OCI-LY7 (cell line): ENCODE measurements at regions not wholly inside any gene's neighbourhood (a gene's known extent, or its start where the extent isn't known, plus 50 kb on each side); places are given as distances from the start of the nearest gene placed in this dataset.

Source experiments
- BruUV-seq: library from RNA; stranded (reverse); fragments of 400-500 nt; replicated peaks from 2 replicates; lab custom pipeline; 2021; lab: Mats Ljungman, UMichigan
- CTCF ChIA-PET: fragments of 300-600 bp; sonication (Branson Sonifier 250); formaldehyde crosslinking; loops from one replicate; lab custom pipeline; 2022; ENCODE audit warnings: antibody characterized with exemption; ENCODE audit not compliant: unreplicated experiment; lab: Charles Lee
- POLR2A ChIA-PET: fragments of 300-600 bp; sonication (Branson Sonifier 250); formaldehyde crosslinking; loops from one replicate; lab custom pipeline; 2022; ENCODE audit warnings: antibody characterized with exemption; lab: Charles Lee
- DNase-seq: peaks from one replicate; pipeline ENCODE4 v3.0.0-alpha.2; 2015; ENCODE audit warnings: low spot score
- H2AFZ ChIP-seq: fragments of 200-600 bp; sonication (generic), shearing (Covaris generic); 2 replicates; pipeline ENCODE4 v1.6.1; 2014; ENCODE audit warnings: mild to moderate bottlenecking, antibody characterized with exemption, low read length, moderate library complexity
- H3K27ac ChIP-seq: fragments of 200-600 bp; sonication (generic); 2 replicates; pipeline ENCODE4 v1.5.1; 2014; ENCODE audit warnings: mixed run types, low read depth, mild to moderate bottlenecking, moderate library complexity, low read length, inconsistent platforms; ENCODE audit not compliant: poor library complexity, severe bottlenecking
- H3K36me3 ChIP-seq: fragments of 200-600 bp; sonication (generic); 2 replicates; pipeline ENCODE4 v1.6.1; 2014; ENCODE audit warnings: mild to moderate bottlenecking, antibody characterized with exemption, low read length, moderate library complexity, mixed read lengths; ENCODE audit not compliant: insufficient read depth
- H3K4me1 ChIP-seq: fragments of 200-600 bp; sonication (generic); 2 replicates; pipeline ENCODE4 v1.5.1; 2014; ENCODE audit warnings: mild to moderate bottlenecking, low read length; ENCODE audit not compliant: insufficient read depth, poor library complexity, severe bottlenecking
- H3K4me2 ChIP-seq: fragments of 200-600 bp; sonication (generic); 2 replicates; pipeline ENCODE4 v1.6.1; 2014; ENCODE audit warnings: mild to moderate bottlenecking, low read length
- H3K4me3 ChIP-seq: fragments of 200-600 bp; sonication (generic); 2 replicates; pipeline ENCODE4 v1.5.1; 2014; ENCODE audit warnings: mild to moderate bottlenecking, low read depth, low read length; ENCODE audit not compliant: poor library complexity, severe bottlenecking
- H3K79me2 ChIP-seq: fragments of 200-600 bp; sonication (generic); 2 replicates; pipeline ENCODE4 v1.6.1; 2016; ENCODE audit warnings: low read depth, mild to moderate bottlenecking, low read length, moderate library complexity, mixed read lengths; ENCODE audit not compliant: insufficient read depth
- H3K9me2 ChIP-seq: fragments of 200-600 bp; sonication (generic); 2 replicates; pipeline ENCODE4 v1.6.1; 2016; ENCODE audit warnings: mild to moderate bottlenecking, low read length, mixed read lengths; ENCODE audit not compliant: insufficient read depth
- H3K9me3 ChIP-seq: fragments of 200-600 bp; sonication (generic); 2 replicates; pipeline ENCODE4 v1.6.1; 2014; ENCODE audit warnings: mild to moderate bottlenecking, mixed run types, low read length, mixed read lengths
- H4K20me1 ChIP-seq: fragments of 200-600 bp; sonication (generic); 2 replicates; pipeline ENCODE4 v1.6.1; 2014; ENCODE audit warnings: mild to moderate bottlenecking, antibody characterized with exemption, low read length, moderate library complexity, mixed read lengths; ENCODE audit not compliant: insufficient read depth
- EZH2phosphoT487 ChIP-seq: fragments of 200-600 bp; sonication (generic); IDR thresholded peaks from 2 replicates; pipeline ENCODE4 v1.6.1; 2018; ENCODE audit warnings: low read depth, borderline replicate concordance, mild to moderate bottlenecking, mixed run types, antibody characterized with exemption, low read length, moderate library complexity, mixed read lengths
- intact Hi-C: fragments of 100-400 bp; cut with micrococcal nuclease; formaldehyde crosslinking; loops from one replicate; pipeline ENCODE4 v1.10.0; 2022; ENCODE audit not compliant: unreplicated experiment
- TF ChIP-seq, protein P1 (sequence below): fragments of 200-600 bp; sonication (generic); conservative IDR thresholded peaks from 2 replicates; pipeline ENCODE4 v1.5.1; 2014; ENCODE audit warnings: mild to moderate bottlenecking, antibody characterized with exemption, low read length, moderate library complexity, mixed read lengths

DNA sequence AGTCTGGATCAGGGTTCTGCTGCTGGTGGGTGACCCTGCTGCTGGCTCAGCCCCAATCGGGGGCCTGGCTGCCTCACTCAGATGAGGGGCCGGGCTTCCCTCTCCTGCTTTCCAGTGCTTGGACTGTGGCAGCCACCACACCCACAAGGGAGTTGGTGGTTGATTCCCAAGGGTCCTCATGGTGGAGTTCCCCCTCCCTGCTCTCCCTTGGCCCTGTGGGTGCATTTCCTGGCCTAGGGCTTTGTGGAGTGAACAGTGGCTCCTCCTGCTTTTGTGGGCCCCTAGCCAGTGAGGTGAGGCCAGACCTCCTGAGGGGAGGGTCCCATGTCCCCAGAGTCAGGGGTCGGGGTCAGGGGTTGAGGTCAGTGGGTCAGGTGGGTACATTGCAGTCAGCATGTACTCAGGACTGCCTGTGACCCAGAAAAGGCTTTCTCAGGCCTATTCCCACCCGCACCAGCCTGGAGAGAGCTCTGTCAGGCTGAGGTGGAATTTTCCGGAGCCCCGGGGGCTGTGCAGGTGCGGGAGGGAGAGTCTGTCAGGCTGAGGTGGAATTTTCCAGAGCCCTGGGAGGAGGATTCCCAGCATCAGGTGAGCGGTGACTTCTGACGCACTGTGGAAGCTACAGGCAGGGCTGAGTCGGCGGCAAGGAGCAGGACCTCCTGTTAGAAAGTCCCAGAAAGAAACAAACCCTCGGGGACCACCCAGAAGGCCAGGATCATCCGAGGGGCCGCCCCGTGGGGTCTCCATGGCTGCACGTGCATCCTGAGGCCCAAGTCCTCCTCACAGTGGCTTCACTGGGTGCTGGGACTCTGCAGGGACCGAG, 94.4 kb upstream of the INSIG1 start:
- H4K20me1 ChIP-seq: no peaks in the 10 kb centered on the region
- H3K9me2 ChIP-seq: no peaks in the 10 kb centered on the region
- peak overlapping the region; percentile 53; the same call in 1 of the 2 replicates for H2AFZ ChIP-seq
- intact Hi-C loops: no loop called here
- no peak overlapping the region for H3K27ac ChIP-seq
- H3K9me3 ChIP-seq: no peaks in the 10 kb centered on the region
- peaks cover 41% of the 10 kb centered on the region for H3K4me1 ChIP-seq
- ChIA-PET POLR2A (interaction anchor here (1.2 kb wide), 1 partner anchor 96 kb away, joined by 3 read pairs; no protein-coding TSS in a partner anchor), CTCF (no interaction called here)
- H3K36me3 ChIP-seq: no peaks in the 10 kb centered on the region
- H3K79me2 ChIP-seq: no peaks in the 10 kb centered on the region
- H3K4me2 ChIP-seq: no peak overlapping the region; the same call in 1 of the 2 replicates
- BruUV-seq: no TSS peak
- no peak overlapping the region for H3K4me3 ChIP-seq
- TF ChIP-seq EZH2phosphoT487: no peak
- TF ChIP-seq, protein P1, sequence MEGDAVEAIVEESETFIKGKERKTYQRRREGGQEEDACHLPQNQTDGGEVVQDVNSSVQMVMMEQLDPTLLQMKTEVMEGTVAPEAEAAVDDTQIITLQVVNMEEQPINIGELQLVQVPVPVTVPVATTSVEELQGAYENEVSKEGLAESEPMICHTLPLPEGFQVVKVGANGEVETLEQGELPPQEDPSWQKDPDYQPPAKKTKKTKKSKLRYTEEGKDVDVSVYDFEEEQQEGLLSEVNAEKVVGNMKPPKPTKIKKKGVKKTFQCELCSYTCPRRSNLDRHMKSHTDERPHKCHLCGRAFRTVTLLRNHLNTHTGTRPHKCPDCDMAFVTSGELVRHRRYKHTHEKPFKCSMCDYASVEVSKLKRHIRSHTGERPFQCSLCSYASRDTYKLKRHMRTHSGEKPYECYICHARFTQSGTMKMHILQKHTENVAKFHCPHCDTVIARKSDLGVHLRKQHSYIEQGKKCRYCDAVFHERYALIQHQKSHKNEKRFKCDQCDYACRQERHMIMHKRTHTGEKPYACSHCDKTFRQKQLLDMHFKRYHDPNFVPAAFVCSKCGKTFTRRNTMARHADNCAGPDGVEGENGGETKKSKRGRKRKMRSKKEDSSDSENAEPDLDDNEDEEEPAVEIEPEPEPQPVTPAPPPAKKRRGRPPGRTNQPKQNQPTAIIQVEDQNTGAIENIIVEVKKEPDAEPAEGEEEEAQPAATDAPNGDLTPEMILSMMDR: no peak
- DNase-seq: no peak

DNA sequence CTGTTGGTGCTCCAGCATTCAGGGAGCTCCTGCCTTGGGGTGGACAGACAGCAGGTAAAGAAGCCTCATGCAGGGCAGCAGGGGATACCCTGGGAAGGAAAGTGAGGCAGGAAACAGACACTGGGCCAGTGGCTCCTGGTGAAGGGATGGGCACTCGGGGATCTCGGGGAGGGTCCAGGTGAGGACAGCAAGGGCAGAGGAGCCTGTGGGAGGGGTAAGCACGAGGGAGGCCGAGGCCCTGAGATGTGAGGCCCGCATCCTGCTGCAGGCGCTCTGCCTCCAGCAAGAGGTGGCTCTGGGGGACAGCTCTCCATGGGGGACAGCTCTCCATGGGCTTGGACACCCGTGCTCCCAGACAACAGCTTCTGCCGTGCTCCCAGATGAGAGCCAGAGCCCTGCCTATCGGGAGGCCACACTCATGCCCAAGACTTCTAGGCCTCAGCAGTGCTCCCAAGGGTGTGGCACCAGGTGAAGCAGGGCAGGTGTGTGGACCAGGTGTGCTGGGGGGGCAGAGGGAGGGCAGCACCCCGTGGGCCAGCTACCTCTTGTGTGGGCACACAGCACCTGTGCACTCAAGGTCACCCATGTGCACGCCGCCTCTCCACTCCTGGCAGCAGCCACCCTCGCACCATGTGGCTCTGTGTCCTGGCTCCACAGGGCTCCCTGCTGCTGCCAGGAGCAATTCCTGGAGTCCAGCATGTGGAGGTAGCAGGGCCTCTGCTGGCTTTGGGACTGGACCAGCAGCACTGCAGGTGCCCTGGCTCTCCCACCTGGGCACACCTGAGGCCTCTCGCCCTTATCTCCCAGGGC, 93.6 kb upstream of the INSIG1 start:
- Histone ChIP-seq H2AFZ (no peak overlapping the region; the same call in 1 of the 2 replicates), H3K36me3 (no peaks in the 10 kb centered on the region), H4K20me1 (no peaks in the 10 kb centered on the region), H3K9me2 (no peaks in the 10 kb centered on the region), H3K4me1 (peaks cover 41% of the 10 kb centered on the region), H3K4me2 (0 out of 2 replicates have a peak overlapping the region, but pooled peaks have one; percentile 72), H3K4me3 (no peak overlapping the region), H3K27ac (no peak overlapping the region), H3K79me2 (no peaks in the 10 kb centered on the region), H3K9me3 (no peaks in the 10 kb centered on the region)
- intact Hi-C loops: no loop called here
- no peak for TF ChIP-seq EZH2phosphoT487
- TF ChIP-seq, protein P1: no peak
- BruUV-seq: no TSS peak
- ChIA-PET POLR2A (interaction anchor here (0.7 to 3.5 kb wide), 5 partner anchors 38 to 97 kb away, joined by 3 to 18 read pairs (median 3); partner anchors contain the start of gene INSIG1), CTCF (no interaction called here)
- DNase-seq: no peak
